ENCODE measurements at regions not wholly inside any gene's neighbourhood (a gene's known extent, or its start where the extent isn't known, plus 50 kb on each side); places are given as distances from the start of the nearest gene placed in this dataset.

GRCh38 chr16:79415983-79416640, 184.4 kb downstream of the MAF start:
- DNase-seq (ENCODE audit: low read depth, low spot score) = peak; percentile 24

GRCh38 chr16:79412783-79413225, 187.7 kb downstream of the MAF start:
- DNase-seq (ENCODE audit: low read depth, low spot score) = no peak

More at GRCh38 chr16:79415983-79416640, 184.4 kb downstream of the MAF start:
- no peak overlapping the region for H3K4me3 ChIP-seq (ENCODE audit: low read length)

DNA sequence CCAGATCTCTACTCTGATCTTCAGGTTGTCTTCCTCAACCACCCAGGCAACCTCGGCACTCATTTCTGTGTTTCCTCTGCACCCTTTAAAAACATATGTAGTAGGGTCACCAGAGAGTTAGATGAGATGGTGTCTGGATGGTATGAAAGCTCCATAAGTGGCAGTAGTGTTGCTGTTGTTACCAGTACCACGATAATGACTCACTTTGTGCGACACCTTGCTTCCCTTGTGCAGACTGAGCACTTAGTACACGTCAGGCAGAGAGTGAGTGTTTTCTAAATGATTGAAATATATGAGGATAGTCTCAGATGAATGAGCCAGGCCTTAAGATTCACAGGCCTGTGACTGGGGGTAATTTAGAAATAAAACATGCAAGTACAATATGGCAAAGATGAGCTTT, 188.7 kb downstream of the MAF start:
- H3K4me3 ChIP-seq (ENCODE audit: low read length) = no peak overlapping the region
- no peak for DNase-seq (ENCODE audit: low read depth, low spot score)

More at GRCh38 chr16:79412783-79413225, 187.7 kb downstream of the MAF start:
- no peak overlapping the region for H3K4me3 ChIP-seq (ENCODE audit: low read length)

- no peak overlapping the region for H3K4me3 ChIP-seq (ENCODE audit: low read length)
- no peak for DNase-seq (ENCODE audit: low read depth, low spot score)
These were observed 189.2 kb downstream of the MAF start for GRCh38 chr16:79411357-79411756.

GRCh38 chr16:79409978-79410377, 190.6 kb downstream of the MAF start:
- no peak for DNase-seq (ENCODE audit: low read depth, low spot score)
- no peak overlapping the region for H3K4me3 ChIP-seq (ENCODE audit: low read length)

GRCh38 chr16:79408355-79408754, 192.2 kb downstream of the MAF start:
- no peak for DNase-seq (ENCODE audit: low read depth, low spot score)
- no peak overlapping the region for H3K4me3 ChIP-seq (ENCODE audit: low read length)

DNA sequence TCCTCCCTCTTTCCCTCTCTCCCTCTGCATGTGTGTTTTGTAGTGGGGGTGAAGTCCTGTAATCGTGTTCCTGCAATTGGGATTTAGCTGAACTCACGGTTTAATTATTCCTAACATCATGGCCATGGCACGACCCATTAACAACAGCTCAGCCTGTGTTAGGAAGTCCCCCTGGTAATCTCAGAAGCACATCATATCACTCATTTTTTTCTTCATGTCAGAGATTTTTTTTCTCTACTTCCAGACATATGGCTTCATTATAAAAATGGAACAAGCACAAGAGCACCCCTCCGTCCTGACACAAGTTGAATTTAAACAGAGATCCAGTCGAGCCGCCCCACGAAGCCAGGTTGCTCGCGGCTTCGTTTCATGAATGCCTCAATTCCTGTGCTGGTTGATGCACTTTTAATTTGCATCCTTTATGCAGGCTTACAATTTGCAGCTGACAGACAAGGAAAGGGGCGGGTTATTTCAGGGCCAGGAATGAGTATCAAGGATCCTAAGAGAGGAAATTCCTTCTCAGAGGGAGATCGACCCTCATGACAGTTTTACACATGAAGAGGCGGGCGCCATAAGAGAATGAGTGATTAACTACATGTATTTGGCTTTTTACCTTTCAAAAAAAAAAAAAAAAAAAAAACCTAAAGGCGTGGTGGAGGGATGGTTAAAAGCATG, 192.9 kb downstream of the MAF start:
- no peak for DNase-seq (ENCODE audit: low read depth, low spot score)

GRCh38 chr16:79407005-79407404, 193.5 kb downstream of the MAF start:
- no peak for DNase-seq (ENCODE audit: low read depth, low spot score)
- H3K4me3 ChIP-seq (ENCODE audit: low read length) = no peak overlapping the region

More for the DNA sequence above, 192.9 kb downstream of the MAF start:
- no peak overlapping the region for H3K4me3 ChIP-seq (ENCODE audit: low read length)

DNA sequence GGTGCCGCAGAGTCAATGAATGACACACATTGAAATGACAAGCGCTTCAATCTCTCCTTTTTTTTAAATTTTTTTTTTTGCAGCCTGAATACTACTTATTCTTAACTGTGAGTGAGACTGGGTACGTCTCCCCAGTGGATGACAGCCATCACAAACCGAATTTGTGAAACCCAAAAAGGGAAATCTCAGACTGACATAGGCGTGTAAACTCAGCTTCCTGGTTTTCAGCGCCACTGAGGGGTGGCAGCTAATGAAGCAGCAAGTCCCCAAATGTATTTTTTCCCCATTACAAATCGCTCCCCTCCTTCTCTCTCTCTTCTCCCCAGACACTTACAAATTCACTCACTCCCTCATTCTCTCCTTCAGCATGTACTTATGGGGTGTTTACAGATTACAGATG, 196.0 kb downstream of the MAF start:
- no peak for DNase-seq (ENCODE audit: low read depth, low spot score)
- no peak overlapping the region for H3K4me3 ChIP-seq (ENCODE audit: low read length)

DNA sequence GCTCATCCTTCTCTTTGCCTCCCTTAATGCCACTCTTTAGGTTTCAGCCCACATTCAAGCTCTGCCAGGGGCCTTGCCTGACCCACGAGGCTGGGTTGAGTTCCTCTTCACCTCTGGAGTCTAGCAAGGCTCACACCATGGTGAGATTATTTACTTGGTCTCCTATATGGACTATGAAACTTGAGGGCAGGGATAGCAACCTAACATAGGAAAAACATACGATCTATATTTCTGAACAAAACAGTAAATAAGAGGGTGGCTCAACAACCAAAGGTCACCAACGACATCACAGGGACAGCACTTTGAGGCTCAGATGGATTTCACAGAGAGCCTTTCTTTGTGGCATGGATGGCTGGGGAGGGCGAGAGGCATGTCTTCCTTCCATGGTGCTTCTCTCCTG, 197.0 kb downstream of the MAF start:
- H3K4me3 ChIP-seq (ENCODE audit: low read length) = no peak overlapping the region
- no peak for DNase-seq (ENCODE audit: low read depth, low spot score)

DNA sequence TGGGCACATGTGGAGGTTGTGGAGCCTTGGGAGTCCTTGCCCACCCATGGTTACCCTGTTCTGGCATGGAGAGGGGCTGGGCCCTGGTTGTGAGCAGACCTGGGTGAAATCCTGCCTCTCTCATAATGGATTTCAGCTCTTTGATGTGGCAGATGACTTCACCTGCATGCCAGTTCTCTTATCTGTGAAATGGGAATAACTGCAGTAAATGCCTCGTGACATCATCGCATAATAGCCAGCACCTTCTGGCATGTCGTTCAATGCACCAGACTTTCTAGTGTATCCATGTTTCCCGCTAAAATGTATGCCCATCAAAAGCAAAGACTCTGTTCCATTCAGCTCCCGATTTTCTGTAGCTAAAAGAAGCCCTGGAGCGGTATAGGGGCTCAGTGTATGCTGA, 197.6 kb downstream of the MAF start:
- DNase-seq (ENCODE audit: low read depth, low spot score) = no peak
- H3K4me3 ChIP-seq (ENCODE audit: low read length) = no peak overlapping the region

GRCh38 chr16:79402356-79402755, 198.2 kb downstream of the MAF start:
- H3K4me3 ChIP-seq (ENCODE audit: low read length) = no peak overlapping the region
- no peak for DNase-seq (ENCODE audit: low read depth, low spot score)

DNA sequence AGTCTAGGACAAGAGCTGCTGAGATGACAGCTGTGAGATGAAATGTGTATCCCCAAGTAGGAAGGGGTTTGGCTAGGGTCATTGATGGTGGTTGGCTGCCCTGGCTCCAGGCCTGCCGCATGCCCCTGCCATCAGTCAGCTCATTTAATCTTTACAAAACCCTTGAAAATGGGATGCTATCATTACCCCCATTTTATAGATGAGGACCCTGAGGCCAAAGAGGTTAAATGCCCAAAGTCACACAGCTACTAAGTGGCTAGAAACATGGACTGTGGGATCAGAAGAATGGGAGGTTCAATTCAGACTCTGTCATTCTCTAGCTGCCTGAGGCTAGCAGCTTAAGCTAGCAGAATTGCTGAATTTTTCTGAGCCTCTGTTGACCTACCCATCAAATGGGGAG, 198.8 kb downstream of the MAF start:
- DNase-seq (ENCODE audit: low read depth, low spot score) = no peak
- H3K4me3 ChIP-seq (ENCODE audit: low read length) = no peak overlapping the region

GRCh38 chr16:79401157-79401556, 199.4 kb downstream of the MAF start:
- no peak for DNase-seq (ENCODE audit: low read depth, low spot score)
- no peak overlapping the region for H3K4me3 ChIP-seq (ENCODE audit: low read length)

GRCh38 chr16:79400462-79401149, 199.9 kb downstream of the MAF start:
- DNase-seq (ENCODE audit: low read depth, low spot score) = no peak
- no peak overlapping the region for H3K4me3 ChIP-seq (ENCODE audit: low read length)

DNA sequence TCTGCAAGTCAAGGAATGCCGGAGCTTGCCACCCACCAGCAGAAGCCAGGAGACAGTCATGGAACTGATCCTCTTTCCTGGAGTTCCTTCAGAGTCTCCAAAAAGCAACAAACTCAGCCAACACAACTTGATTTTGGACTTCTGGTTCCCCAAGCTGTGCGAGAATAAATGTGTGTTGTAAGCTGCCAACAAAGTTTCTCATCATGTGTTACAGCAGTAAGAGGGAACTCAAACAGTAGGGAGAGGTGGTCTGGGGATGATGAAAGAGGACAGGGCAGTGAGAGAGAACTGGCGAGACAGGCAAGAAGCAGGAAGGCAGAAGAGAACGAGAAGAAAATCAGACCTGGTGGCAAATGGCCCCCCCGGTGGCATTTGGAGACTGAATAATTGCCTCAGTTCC, 204.9 kb downstream of the MAF start:
- H3K4me3 ChIP-seq (ENCODE audit: low read length) = no peak overlapping the region
- DNase-seq (ENCODE audit: low read depth, low spot score) = no peak

DNA sequence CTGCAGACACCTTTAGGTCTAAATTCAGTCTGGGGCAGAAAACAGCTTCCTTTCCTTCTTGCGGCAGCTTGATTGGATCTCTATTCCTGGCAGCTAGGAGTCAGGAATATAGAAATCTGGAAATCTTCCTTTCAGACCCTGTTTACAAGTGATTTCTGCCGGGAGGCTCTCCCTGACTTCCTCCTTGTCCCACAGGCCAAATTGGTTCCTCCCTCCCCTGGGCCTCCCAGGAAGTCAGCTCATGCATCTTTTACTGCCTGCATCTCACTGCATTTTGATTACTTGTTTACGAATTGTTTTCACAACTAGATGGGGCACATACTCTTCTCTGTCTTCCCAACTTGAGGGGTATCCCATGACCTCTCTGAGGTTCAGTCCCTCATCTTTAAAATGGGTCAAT, 206.3 kb downstream of the MAF start:
- H3K4me3 ChIP-seq (ENCODE audit: low read length) = no peak overlapping the region
- DNase-seq (ENCODE audit: low read depth, low spot score) = no peak

DNA sequence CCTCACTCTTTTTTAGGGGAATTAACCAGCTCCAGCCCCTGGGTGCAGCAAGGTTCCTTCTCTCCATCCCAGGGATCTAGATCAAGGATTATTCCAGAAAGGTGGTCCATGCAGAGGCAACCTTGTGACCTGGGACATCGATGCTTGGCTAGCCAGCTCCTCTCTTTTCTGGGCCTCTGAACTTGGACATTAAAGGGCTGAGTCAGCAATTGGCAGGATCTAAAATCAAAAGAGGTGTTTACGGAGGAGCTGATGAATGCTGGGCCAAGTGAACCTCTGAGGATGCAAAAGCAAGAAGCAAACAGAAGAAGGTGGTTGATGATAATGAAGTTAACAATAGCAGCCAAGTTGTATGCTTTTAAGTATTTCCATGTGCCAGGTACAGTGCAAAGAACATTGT, 207.0 kb downstream of the MAF start:
- no peak for DNase-seq (ENCODE audit: low read depth, low spot score)
- no peak overlapping the region for H3K4me3 ChIP-seq (ENCODE audit: low read length)

- no peak for DNase-seq (ENCODE audit: low read depth, low spot score)
- H3K4me3 ChIP-seq (ENCODE audit: low read length) = no peak overlapping the region
These were observed 207.4 kb downstream of the MAF start for GRCh38 chr16:79393127-79393526.

GRCh38 chr16:79392081-79392480, 208.5 kb downstream of the MAF start:
- no peak for DNase-seq (ENCODE audit: low read depth, low spot score)
- no peak overlapping the region for H3K4me3 ChIP-seq (ENCODE audit: low read length)
